H1 (cell line): ENCODE measurements at regions not wholly inside any gene's neighbourhood (a gene's known extent, or its start where the extent isn't known, plus 50 kb on each side); places are given as distances from the start of the nearest gene placed in this dataset.

ENCODE experiments used
- CTCF ChIA-PET: fragments of 300-600 bp; sonication (Branson Sonifier 250); formaldehyde crosslinking; loops from one replicate; lab custom pipeline; 2021; ENCODE audit not compliant: partially characterized antibody; lab: Charles Lee
- POLR2A ChIA-PET: fragments of 300-600 bp; sonication (Branson Sonifier 250); formaldehyde crosslinking; loops from one replicate; lab custom pipeline; 2021; ENCODE audit warnings: inconsistent platforms; ENCODE audit not compliant: partially characterized antibody; lab: Charles Lee
- DNase-seq, 2 experiments: peaks; one replicate each; pipeline versions ENCODE4 v3.0.0 to v3.0.0-alpha.2; 2010 to 2022; ENCODE audit warnings: low spot score in 2 of 2, low read depth in 1 of 2, mixed read lengths in 1 of 2
- FAIRE-seq: peaks from 2 replicates; lab custom pipeline; 2011; peaks lifted over from hg19 to GRCh38; lab: Jason Lieb, UNC
- H2AFZ ChIP-seq: 2 replicates; pipeline ENCODE4 v1.8.1; 2012; ENCODE audit warnings: low read length, inconsistent platforms
- H2AK5ac ChIP-seq: 2 replicates; pipeline ENCODE4 v1.6.1; 2013; ENCODE audit warnings: low read depth, low read length
- H2BK120ac ChIP-seq: replicated peaks from 2 replicates; pipeline ENCODE3; 2013; ENCODE audit warnings: low read depth, low read length, inconsistent platforms
- H2BK12ac ChIP-seq: 2 replicates; pipeline ENCODE4 v1.6.1; 2013; ENCODE audit warnings: low read depth, low read length
- H2BK15ac ChIP-seq: 2 replicates; pipeline ENCODE4 v1.6.1; 2013; ENCODE audit warnings: low read length
- H2BK20ac ChIP-seq: 2 replicates; pipeline ENCODE4 v1.6.1; 2013; ENCODE audit warnings: low read length
- H2BK5ac ChIP-seq: 2 replicates; pipeline ENCODE4 v1.6.1; 2013; ENCODE audit warnings: low read depth, low read length
- H3K14ac ChIP-seq: 2 replicates; pipeline ENCODE4 v1.6.1; 2013; ENCODE audit warnings: inconsistent platforms; ENCODE audit not compliant: insufficient read length
- H3K18ac ChIP-seq: 2 replicates; pipeline ENCODE4 v1.6.1; 2013; ENCODE audit warnings: low read length; ENCODE audit errors: extremely low read depth
- H3K23ac ChIP-seq: 2 replicates; pipeline ENCODE4 v1.6.1; 2013; ENCODE audit warnings: inconsistent platforms; ENCODE audit not compliant: insufficient read length
- H3K23me2 ChIP-seq: 2 replicates; pipeline ENCODE4 v1.6.1; 2013; ENCODE audit warnings: low read depth, low read length
- H3K27ac ChIP-seq: 2 replicates; pipeline ENCODE4 v1.6.1; 2011; ENCODE audit warnings: low read depth, low read length, inconsistent platforms
- H3K27me3 ChIP-seq, 4 experiments: replicated peaks in 1 of 4; 1 replicate in 1 of 4; 2 replicates in 3 of 4; pipeline versions ENCODE4 v1.6.1 to v1.8.1; 2011 to 2013; ENCODE audit warnings: low read length in 3 of 4, mild to moderate bottlenecking in 3 of 4, inconsistent platforms in 2 of 4, mixed read lengths in 2 of 4, moderate library complexity in 1 of 4; ENCODE audit not compliant: control insufficient read depth in 3 of 4, insufficient read depth in 3 of 4; ENCODE audit errors: extremely low read depth in 1 of 4
- H3K36me3 ChIP-seq, 4 experiments: 2 replicates each; pipeline versions ENCODE4 v1.6.1 to v1.8.1; 2011 to 2013; ENCODE audit warnings: mild to moderate bottlenecking in 4 of 4, low read length in 3 of 4, moderate library complexity in 2 of 4, control low read depth in 1 of 4, inconsistent platforms in 1 of 4; ENCODE audit not compliant: insufficient read depth in 4 of 4, control insufficient read depth in 2 of 4
- H3K4ac ChIP-seq: replicated peaks from 2 replicates; pipeline ENCODE3; 2013; ENCODE audit warnings: low read length, low read depth, mixed read lengths, inconsistent platforms; ENCODE audit not compliant: insufficient read length
- H3K4me1 ChIP-seq, 4 experiments: replicated peaks in 1 of 4; 1 replicate in 1 of 4; 2 replicates in 3 of 4; pipeline versions ENCODE4 v1.6.1 to v1.8.1; 2011 to 2013; ENCODE audit warnings: low read length in 3 of 4, inconsistent platforms in 2 of 4, mixed read lengths in 1 of 4; ENCODE audit not compliant: insufficient read depth in 4 of 4, control insufficient read depth in 3 of 4
- H3K4me2 ChIP-seq, 2 experiments: 2 replicates each; pipeline versions ENCODE4 v1.6.1 to v1.8.1; 2011 to 2013; ENCODE audit warnings: low read depth in 2 of 2, low read length in 2 of 2, control low read depth in 1 of 2, inconsistent platforms in 1 of 2, mild to moderate bottlenecking in 1 of 2; ENCODE audit not compliant: insufficient read depth in 1 of 2
- H3K4me3 ChIP-seq, 4 experiments: fragments of 200-600, 300-600 bp in 1 of 4; sonication (generic), shearing (Covaris generic), sonication (Bioruptor Twin) in 1 of 4; 2 replicates each; pipeline versions ENCODE4 v1.5.1 to v1.8.1; 2011 to 2016; ENCODE audit warnings: low read length in 4 of 4, low read depth in 3 of 4, control low read depth in 2 of 4, inconsistent platforms in 2 of 4, mild to moderate bottlenecking in 2 of 4, mixed read lengths in 1 of 4, moderate library complexity in 1 of 4; ENCODE audit not compliant: insufficient read depth in 2 of 4; ENCODE audit errors: extremely low read depth in 1 of 4
- H3K56ac ChIP-seq: replicated peaks from 2 replicates; pipeline ENCODE3; 2013; ENCODE audit warnings: low read depth, mild to moderate bottlenecking, mixed read lengths, low read length, inconsistent platforms; ENCODE audit not compliant: insufficient read length
- H3K79me1 ChIP-seq: 2 replicates; pipeline ENCODE4 v1.6.1; 2013; ENCODE audit warnings: low read depth, low read length, control low read depth
- H3K79me2 ChIP-seq, 2 experiments: 2 replicates each; pipeline versions ENCODE4 v1.6.1 to v1.8.1; 2012 to 2013; ENCODE audit warnings: low read length in 2 of 2, mild to moderate bottlenecking in 2 of 2, inconsistent platforms in 1 of 2; ENCODE audit not compliant: insufficient read depth in 2 of 2, control insufficient read depth in 1 of 2
- H3K9ac ChIP-seq, 4 experiments: replicated peaks in 1 of 4; 1 replicate in 1 of 4; 2 replicates in 3 of 4; pipeline versions ENCODE4 v1.6.1 to v1.8.1; 2011 to 2013; ENCODE audit warnings: low read depth in 3 of 4, low read length in 3 of 4, control low read depth in 2 of 4, mild to moderate bottlenecking in 2 of 4, moderate library complexity in 2 of 4, inconsistent platforms in 1 of 4; ENCODE audit errors: extremely low read depth in 1 of 4
- H3K9me3 ChIP-seq, 2 experiments: 2 replicates each; pipeline versions ENCODE4 v1.6.1 to v1.8.1; 2012 to 2013; ENCODE audit warnings: mild to moderate bottlenecking in 2 of 2, moderate library complexity in 2 of 2, control low read depth in 1 of 2, inconsistent platforms in 1 of 2, low read depth in 1 of 2, low read length in 1 of 2, mixed read lengths in 1 of 2; ENCODE audit not compliant: insufficient read depth in 2 of 2
- H4K20me1 ChIP-seq, 2 experiments: replicated peaks in 1 of 2; 2 replicates each; pipeline versions ENCODE3 to v1.8.1; 2011 to 2013; ENCODE audit warnings: inconsistent platforms in 2 of 2, low read length in 2 of 2, mild to moderate bottlenecking in 1 of 2; ENCODE audit not compliant: insufficient read depth in 2 of 2, control insufficient read depth in 1 of 2
- H4K5ac ChIP-seq: 2 replicates; pipeline ENCODE4 v1.6.1; 2013; ENCODE audit warnings: low read length, low read depth, mixed read lengths, inconsistent platforms; ENCODE audit not compliant: insufficient read length
- H4K8ac ChIP-seq: 2 replicates; pipeline ENCODE4 v1.8.0; 2013; ENCODE audit warnings: mild to moderate bottlenecking, moderate library complexity, low read length, inconsistent platforms; ENCODE audit not compliant: insufficient read depth; ENCODE audit errors: extremely low read depth
- H4K91ac ChIP-seq: replicated peaks from 2 replicates; pipeline ENCODE3; 2013; ENCODE audit warnings: low read length, mixed read lengths, inconsistent platforms; ENCODE audit not compliant: insufficient read length
- BACH1 ChIP-seq: IDR thresholded peaks from 2 replicates; pipeline ENCODE4 v1.6.1; 2012; ENCODE audit warnings: low read length, improper control_type of control experiment
- CHD2 ChIP-seq: IDR thresholded peaks from 2 replicates; pipeline ENCODE4 v1.6.1; 2012; ENCODE audit warnings: low read length, improper control_type of control experiment
- EGR1 ChIP-seq: IDR thresholded peaks from 2 replicates; pipeline ENCODE4 v1.6.1; 2011; ENCODE audit warnings: low read depth, low read length, borderline replicate concordance
- MAX ChIP-seq: IDR thresholded peaks from 2 replicates; pipeline ENCODE4 v1.6.1; 2012; ENCODE audit warnings: inconsistent platforms
- SIX5 ChIP-seq: IDR thresholded peaks from 2 replicates; pipeline ENCODE4 v1.6.1; 2011; ENCODE audit warnings: mild to moderate bottlenecking, low read depth, low read length
- SRF ChIP-seq: IDR thresholded peaks from 2 replicates; pipeline ENCODE4 v1.6.1; 2011; ENCODE audit warnings: mild to moderate bottlenecking, low read depth, low read length, moderate library complexity
- TAF1 ChIP-seq: IDR thresholded peaks from 2 replicates; pipeline ENCODE4 v1.6.1; 2011; ENCODE audit warnings: mild to moderate bottlenecking, low read depth, low read length
- WGBS, 2 experiments: shearing (Covaris generic) in 1 of 2; methylation state at CpG; one replicate each; pipeline versions ENCODE4 v1.1.6 to v1.1.7; 2013 to 2015; ENCODE audit warnings: low lambda C conversion rate in 2 of 2, mixed read lengths in 2 of 2, inconsistent platforms in 1 of 2, low coverage in 1 of 2, missing lambda C conversion rate in 1 of 2; ENCODE audit not compliant: insufficient replicate concordance in 2 of 2, insufficient coverage in 1 of 2, insufficient read length in 1 of 2; ENCODE audit errors: extremely low coverage in 1 of 2, missing lambda C conversion rate in 1 of 2; 5-methylcytosine and 5-hydroxymethylcytosine counted together

GRCh38 chr11:69205743-69206612 lies 50.2 kb downstream of the SMIM38 start:
- no peaks in the 10 kb centered on the region for H4K20me1 ChIP-seq
- FAIRE-seq (no peak), DNase-seq (no peak)
- H3K27ac ChIP-seq: no peak overlapping the region
- no peaks in the 10 kb centered on the region for H3K23me2 ChIP-seq
- no peak overlapping the region for H2AK5ac ChIP-seq
- no peak overlapping the region for H4K91ac ChIP-seq
- H3K9ac ChIP-seq: no peak overlapping the region
- no peak overlapping the region for H3K14ac ChIP-seq
- peak overlapping the region; percentile 82; the same call in 1 of the 2 replicates for H4K8ac ChIP-seq
- no peak overlapping the region for H3K4ac ChIP-seq
- no peak overlapping the region for H2BK12ac ChIP-seq
- no peak overlapping the region for H3K56ac ChIP-seq
- H3K18ac ChIP-seq: no peak overlapping the region
- no peaks in the 10 kb centered on the region for H3K79me2 ChIP-seq
- ChIA-PET POLR2A (no interaction called here), CTCF (interaction anchor here (1.0 to 2.7 kb wide), 4 partner anchors 14 to 107 kb away, joined by 3 to 7 read pairs (median 4); no protein-coding TSS in a partner anchor)
- no peak overlapping the region for H2BK5ac ChIP-seq
- no peak overlapping the region for H2BK120ac ChIP-seq
- no peak overlapping the region for H3K23ac ChIP-seq
- WGBS, 2 experiments: 89% methylated on average over 27 of the region's 28 CpGs; no CpG with 5 or more reads in 1 of the 2 experiments
- H2BK20ac ChIP-seq: no peak overlapping the region
- H3K4me1 ChIP-seq: no peaks in the 10 kb centered on the region; a peak in 1 of 7 replicates
- H3K27me3 ChIP-seq: no peaks in the 10 kb centered on the region; a peak in 1 of 7 replicates
- H3K4me2 ChIP-seq: no peak overlapping the region
- no peaks in the 10 kb centered on the region for H3K36me3 ChIP-seq
- H2AFZ ChIP-seq: no peak overlapping the region
- H3K4me3 ChIP-seq: no peak overlapping the region
- no peaks in the 10 kb centered on the region for H3K79me1 ChIP-seq
- TF ChIP-seq SRF (no peak), TAF1 (no peak), BACH1 (no peak), CHD2 (no peak), SIX5 (no peak), EGR1 (no peak), MAX (no peak)
- no peak overlapping the region for H4K5ac ChIP-seq
- H2BK15ac ChIP-seq: no peak overlapping the region
- H3K9me3 ChIP-seq: no peaks in the 10 kb centered on the region
